M059J (cell line): ENCODE measurements at regions not wholly inside any gene's neighbourhood (a gene's known extent, or its start where the extent isn't known, plus 50 kb on each side); places are given as distances from the start of the nearest gene placed in this dataset.
A peak's percentile ranks its signal among the peaks of the same experiment; 100 is the strongest.

Experiments used
- DNase-seq: peaks from one replicate; pipeline ENCODE4 v3.0.0-alpha.2; 2012; ENCODE audit warnings: low read depth

DNA sequence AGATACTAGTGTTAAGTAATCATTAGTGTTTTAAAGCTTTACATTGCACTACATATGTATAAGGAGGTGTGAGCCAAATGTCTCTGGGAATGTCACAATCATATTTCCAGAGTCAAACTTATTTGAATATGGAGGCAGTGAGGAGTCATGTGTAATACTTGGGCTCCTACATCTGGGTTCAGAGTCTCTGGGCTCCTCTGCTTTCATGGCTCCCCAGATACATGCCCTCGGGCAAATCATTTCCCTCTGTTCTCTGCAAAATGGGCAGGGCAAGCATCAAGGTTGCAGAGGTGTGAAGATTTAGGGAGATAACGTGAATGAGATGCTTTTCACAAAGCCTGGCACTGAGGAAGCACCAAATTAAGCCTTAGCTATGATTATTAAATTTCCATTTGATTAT lies 138.3 kb upstream of the SGK1 start:
- DNase-seq: peak; percentile 24

GRCh38 chr6:134455319-134455718 lies 137.4 kb upstream of the SGK1 start:
- DNase-seq: no peak

DNA sequence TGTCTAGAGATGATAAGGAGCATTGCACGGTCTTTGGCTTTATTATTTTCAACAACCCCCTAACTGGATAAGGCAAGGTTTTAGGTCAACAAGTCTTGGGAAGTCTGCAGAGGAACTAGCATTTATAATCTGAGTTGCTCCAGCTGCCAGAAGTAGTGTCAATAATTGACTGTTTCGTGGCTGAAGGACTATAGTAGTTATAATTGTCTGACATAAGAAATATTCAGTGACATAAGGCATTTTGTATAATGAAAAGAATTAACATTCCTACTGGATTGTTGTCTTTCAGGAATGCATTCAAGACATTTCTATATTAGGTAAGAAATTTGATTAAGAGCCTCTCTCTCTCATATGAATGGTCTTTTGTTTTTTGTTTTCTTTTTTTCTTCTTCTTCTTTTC lies 136.9 kb upstream of the SGK1 start:
- no peak for DNase-seq

- no peak for DNase-seq
These were observed 136.0 kb upstream of the SGK1 start for GRCh38 chr6:134453792-134454510.

DNA sequence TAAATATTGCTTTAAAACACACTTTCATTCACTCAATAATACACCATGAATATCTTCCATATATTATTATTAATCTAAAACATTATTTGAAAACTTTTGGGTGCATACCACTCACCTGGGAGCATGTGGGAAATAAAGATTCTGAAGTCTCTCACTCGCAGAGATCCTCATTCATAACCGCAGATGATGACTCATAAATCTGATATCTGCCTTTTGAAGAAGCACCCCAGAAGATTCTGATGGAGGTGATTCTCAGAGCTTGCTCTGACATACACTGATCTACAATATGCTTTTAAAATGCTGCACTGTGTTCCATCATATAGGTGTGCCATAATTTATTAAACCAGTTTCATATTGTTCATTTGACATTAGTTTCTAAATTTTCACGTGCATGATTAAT lies 135.0 kb upstream of the SGK1 start:
- peak; percentile 29 for DNase-seq

DNA sequence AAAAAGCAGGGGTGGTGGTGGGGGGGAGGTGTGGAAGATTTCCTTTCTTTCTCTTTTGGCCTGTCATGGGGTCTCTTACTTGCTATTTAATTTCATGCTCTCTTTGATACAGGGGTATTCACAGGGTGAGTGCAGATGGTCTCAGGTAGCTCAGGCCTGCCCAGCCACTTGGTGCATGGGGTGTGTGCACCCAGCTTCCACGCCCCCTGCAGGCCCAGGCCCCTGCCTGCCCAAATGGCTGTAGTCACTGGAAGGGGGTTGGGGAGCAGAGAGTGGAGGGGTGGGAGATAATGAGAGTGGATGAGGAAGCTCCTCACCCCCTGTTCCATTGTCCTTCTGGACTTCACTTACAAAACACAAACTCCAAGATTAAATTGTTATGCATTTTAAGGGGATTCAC lies 133.6 kb upstream of the SGK1 start:
- DNase-seq: no peak

- no peak for DNase-seq
These were observed 131.9 kb upstream of the SGK1 start for GRCh38 chr6:134449781-134450180.

DNA sequence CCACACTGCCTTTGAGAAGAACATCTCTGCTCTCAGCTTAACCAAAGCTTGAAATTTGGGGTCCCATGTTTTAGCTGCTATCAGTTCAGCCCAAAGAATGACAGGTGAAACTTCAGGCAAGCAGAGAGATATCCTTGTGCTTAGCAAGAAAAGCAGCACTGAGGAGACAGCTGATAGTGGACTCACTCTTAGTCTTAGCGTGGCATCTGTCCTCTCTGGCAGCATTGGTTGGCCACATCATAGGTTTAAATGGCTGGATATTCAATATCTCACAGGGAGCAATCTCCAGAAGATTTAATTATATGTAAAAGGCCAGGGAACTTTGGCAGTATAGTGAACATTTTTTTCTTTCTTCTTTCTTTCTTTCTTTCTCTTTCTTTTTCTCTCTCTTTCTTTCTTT lies 131.1 kb upstream of the SGK1 start:
- DNase-seq: no peak

GRCh38 chr6:134447883-134448387 lies 130.0 kb upstream of the SGK1 start:
- DNase-seq: peak; percentile 76

DNA sequence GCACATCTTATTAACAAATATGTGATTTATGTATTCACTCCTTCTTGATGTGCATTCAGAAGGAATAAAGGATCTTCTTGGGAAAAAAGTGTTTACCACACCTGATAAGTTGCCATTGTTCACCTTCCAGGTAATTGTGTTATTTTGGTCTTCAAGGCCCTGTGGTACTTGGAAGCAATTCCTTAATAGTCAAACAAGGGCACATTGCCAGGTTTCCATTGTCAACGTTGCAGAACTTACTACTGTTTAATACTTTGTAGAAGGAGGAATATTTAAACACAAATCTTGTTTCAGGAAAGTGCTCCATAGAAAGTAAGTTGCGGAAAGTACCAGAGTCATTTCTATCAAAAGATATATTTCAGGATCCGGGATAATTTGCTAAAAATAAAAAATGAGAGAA lies 129.5 kb upstream of the SGK1 start:
- peak; percentile 47 for DNase-seq

DNA sequence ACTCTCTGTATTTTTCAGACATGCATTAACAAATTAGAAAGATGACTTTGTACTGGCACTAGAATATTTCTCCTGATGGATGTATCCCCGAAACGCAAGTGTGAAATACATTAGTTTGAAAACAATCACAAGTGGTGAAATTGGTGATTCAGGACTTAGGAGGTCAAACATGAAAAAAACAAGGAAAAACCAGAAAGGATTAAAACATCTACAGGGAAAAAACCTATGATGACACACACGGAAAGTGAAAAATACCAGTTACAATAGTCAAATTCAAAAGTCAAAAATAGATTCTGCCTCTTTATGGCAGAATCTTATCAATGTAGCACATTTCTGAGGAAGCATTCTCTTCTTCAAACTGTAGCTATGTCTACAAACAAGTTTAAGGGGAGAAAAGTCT lies 129.0 kb upstream of the SGK1 start:
- DNase-seq: no peak

DNA sequence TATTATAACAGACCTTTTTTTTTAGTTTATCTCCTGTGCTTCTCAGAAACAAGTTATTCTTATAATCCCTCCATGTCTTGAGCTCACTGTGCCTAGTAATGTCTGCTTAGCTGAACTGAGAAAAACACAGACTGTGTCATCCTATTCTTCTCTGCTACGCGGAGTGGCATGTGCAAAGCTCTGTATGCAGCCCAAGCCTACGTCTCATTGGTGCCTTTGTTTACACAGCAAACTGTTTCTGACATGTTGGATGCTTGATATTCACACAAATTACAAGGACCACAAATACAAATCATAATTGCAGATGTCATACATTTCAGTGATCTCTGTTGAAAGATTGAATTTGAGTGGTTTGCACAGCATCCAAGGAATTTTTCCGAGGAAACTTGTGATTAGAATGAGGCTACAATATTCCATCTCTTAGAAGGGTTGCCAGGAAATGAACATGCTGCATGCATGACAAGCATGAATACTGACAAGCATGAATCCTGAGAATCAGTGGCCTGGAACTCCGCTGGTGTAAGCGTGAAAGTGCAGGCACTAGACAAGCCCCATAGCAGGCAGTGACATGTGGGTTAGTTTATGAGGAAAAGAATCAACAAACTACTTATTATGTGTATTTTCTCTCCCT lies 128.4 kb upstream of the SGK1 start:
- no peak for DNase-seq

GRCh38 chr6:134443009-134443408 lies 125.1 kb upstream of the SGK1 start:
- DNase-seq: no peak

- no peak for DNase-seq
These were observed 124.2 kb upstream of the SGK1 start for GRCh38 chr6:134442073-134442472.

DNA sequence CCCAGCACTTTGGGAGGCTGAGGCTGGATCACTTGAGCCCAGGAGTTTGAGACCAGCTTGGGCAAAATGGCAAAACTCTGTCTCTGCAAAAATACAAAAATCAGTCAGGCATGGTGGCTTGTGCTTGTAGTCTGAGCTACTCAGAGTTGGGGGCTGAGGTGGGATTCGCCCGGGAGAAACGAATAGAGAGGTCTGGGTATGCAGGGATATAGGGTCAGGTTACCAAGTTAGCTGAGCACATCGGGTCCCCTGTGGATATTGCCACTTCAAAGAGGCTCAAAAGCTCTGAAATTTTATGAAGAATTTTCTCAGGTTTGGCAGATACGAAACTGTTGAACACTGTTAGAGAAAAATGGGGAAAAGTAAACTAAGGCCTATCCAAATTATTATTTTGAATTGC lies 120.9 kb upstream of the SGK1 start:
- DNase-seq: no peak

DNA sequence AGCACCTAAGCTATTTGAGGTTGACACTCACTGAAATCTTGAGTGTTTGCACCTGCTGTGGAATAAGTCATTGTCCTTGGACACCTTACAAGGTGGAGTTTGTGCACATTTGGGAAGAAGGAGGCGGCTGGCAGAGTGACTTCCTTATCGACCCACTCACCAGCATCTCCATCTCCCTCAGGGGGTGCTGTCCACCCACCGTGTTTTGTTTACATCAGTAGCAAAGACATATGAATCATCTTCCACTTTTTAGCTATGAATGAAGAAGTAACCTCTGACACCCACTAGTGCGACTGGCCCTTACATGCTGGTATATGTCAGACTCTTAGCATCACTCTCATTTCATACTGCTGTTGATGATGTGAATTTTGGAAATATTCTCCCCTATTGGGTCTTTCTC lies 119.5 kb upstream of the SGK1 start:
- DNase-seq: peak; percentile 61

DNA sequence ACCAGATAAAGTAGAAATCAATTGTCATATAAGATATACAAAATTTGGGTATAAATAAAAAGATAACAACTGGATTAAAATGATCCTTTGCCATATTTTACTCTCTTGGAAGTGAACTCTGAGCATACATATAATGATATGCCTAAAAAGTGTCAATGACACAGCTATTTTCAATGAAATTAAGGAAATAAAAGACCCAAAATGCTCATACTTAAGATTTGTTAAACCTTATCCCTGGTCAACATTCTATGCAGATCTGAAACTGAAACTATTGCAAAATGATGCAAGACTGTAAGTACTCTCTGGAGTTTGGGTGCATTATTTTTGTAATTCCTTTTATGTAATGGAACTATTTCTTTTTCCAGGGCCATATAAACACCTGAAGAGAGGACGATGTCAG lies 119.0 kb upstream of the SGK1 start:
- DNase-seq: peak; percentile 38

DNA sequence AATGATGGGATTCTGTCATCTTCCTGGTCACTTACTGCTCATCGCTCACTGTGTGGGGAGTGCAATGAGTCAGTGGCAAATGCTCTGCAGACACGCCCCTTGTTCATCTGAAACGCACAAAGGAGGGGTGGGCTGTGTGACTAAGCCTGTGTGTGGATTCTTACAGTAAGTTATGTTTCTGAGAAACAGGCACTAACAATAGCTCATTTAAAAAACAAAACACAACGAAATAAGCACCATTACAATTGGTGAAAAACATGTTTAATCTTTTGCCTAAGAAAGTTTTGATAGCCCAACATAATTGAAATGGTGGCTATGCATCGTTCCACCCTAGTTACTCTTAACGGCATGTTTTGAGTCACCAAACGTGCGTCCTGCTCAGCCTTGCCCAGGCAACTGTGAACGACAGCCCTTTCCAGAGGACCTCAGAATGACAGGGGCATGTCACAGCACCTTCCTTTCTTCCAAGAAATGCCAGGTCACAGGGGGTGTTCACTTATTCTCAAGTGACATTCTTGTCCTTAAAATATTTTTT lies 118.4 kb upstream of the SGK1 start:
- DNase-seq: peak; percentile 99

DNA sequence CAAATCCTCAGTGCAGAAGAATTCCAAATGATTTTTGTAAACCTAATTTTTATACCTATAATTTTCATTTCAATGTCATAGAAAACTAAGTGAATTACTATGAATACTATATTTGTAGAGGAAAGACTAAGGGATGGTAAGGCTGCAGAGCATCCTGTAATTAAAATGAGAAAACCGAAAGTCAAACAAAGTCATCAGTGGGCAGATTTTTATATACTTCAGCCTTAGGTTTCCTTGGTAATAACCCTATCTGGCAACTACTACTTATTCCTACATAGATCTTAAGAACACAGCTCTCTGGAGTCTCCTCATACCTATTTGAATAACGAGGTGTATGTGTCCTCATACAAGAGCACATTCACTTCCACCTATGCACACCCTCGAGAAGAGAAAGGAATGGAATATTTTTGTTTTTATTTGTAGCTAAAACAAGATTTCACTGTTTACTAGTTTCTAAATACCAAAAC lies 117.9 kb upstream of the SGK1 start:
- DNase-seq: no peak

DNA sequence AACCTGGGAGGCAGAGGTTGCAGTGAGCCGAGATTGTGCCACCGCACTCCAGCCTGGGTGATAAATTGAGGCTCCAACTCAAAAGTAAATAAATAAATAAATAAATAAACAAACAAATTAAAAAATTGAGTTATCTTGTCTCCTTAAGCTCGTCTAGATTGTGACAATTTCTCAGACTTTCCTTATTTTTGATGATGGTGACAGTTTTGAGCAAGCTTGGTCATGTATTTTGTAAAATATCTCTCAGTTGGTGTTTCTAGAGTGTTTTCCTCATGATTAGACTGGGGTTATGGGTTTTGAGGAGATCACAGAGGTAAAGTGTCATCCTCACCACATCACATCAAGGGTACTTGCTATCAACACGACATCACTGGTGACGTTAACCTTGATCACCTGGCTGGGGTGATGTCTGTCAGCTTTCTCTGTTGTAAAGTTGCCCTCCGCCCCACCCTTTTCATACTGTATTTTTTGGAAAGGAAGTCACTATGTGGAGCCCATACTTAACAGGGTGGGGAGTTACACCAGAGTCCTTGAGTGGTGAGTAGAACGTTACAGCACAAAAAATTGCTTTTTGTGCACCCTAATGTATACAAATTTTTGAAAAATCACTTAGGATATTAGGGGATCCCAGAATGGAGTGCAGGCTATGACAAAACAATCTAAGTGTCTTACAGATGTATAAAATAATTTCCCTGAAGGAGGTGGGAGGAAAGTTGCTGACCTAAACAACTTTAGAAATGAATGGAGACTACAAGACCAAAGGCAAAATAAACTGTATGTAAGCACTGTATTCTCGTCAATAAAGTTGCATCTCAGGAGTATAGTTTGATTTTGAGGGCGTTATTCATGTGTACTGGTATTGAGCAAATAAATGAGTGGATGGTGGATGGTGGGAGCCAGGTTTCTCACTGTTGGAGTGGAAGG lies 116.4 kb upstream of the SGK1 start:
- DNase-seq: no peak

DNA sequence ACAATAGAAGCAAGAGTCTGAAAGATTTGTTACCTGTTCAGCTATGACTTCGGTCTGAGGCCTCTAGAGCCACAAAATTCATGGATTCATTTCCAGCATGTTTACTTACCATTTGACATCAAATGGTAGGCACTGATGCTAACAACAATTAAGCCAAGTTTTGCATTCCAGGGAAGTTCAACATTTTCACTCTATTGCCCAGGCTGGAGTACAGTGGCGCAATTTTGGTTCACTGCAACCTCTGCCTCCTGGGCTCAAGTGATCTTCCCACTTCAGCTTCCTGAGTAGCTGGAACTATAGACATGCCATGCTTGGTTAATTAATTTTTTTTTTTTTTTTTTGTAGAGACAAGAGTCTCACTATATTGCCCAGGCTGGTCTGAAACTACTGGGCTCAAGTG lies 114.1 kb upstream of the SGK1 start:
- DNase-seq: no peak

GRCh38 chr6:134431421-134431859 lies 113.5 kb upstream of the SGK1 start:
- DNase-seq: peak; percentile 61
